ENCODE measurements at regions not wholly inside any gene's neighbourhood (a gene's known extent, or its start where the extent isn't known, plus 50 kb on each side); places are given as distances from the start of the nearest gene placed in this dataset.

GRCh38 chr10:33826186-33826585 is 491.7 kb upstream of the NRP1 start:
- no CpG with 5 or more reads among the region's 1 CpG for WGBS (ENCODE audit: extremely low coverage, insufficient read length, low lambda C conversion rate)
- no peak for TF ChIP-seq CTCF (conservative IDR thresholded peaks at IDR 0.05)
- Histone ChIP-seq H3K23me2 (ENCODE audit: insufficient read length, low read depth, low read length, poor library complexity, severe bottlenecking) (no peaks in the 10 kb centered on the region), H4K8ac (replicated peaks; ENCODE audit: insufficient read length, low read depth, low read length) (no peak overlapping the region), H3K4me2 (ENCODE audit: insufficient read depth, insufficient read length, low read length) (no peak overlapping the region), H3K56ac (ENCODE audit: insufficient read length, low read depth, low read length) (no peak overlapping the region), H2BK5ac (ENCODE audit: insufficient read length, low read length) (no peak overlapping the region), H3K9me3 (ENCODE audit: control insufficient read depth, low read depth, low read length) (no peaks in the 10 kb centered on the region), H2BK120ac (ENCODE audit: low read depth, low read length, poor library complexity, severe bottlenecking) (no peak overlapping the region), H4K20me1 (ENCODE audit: control insufficient read depth, insufficient read depth, insufficient read length) (no peaks in the 10 kb centered on the region), H3K9ac (ENCODE audit: extremely low read depth, insufficient read length, low read length) (no peak overlapping the region), H4K91ac (ENCODE audit: insufficient read length, low read depth, low read length) (no peak overlapping the region), H3K4ac (ENCODE audit: low read depth, low read length) (no peak overlapping the region), H3K18ac (ENCODE audit: insufficient read length, low read depth, low read length) (no peak overlapping the region), H2BK20ac (ENCODE audit: low read depth, low read length, poor library complexity, severe bottlenecking) (no peak overlapping the region), H3K79me2 (ENCODE audit: insufficient read depth, low read length) (no peaks in the 10 kb centered on the region), H4K5ac (ENCODE audit: insufficient read length, low read depth, low read length) (no peak overlapping the region), H3K27ac (ENCODE audit: insufficient read length, low read depth, low read length) (no peak overlapping the region), H3K27me3 (ENCODE audit: insufficient read depth, low read length) (no peaks in the 10 kb centered on the region), H3T11ph (ENCODE audit: low read length) (no peak overlapping the region), H2AK5ac (ENCODE audit: insufficient read length, low read length) (no peak overlapping the region), H2AFZ (ENCODE audit: low read length) (no peak overlapping the region), H2BK15ac (ENCODE audit: low read depth, low read length) (no peak overlapping the region), H3K4me1 (ENCODE audit: insufficient read depth, low read length) (no peaks in the 10 kb centered on the region), H3K79me1 (ENCODE audit: insufficient read depth, low read depth, low read length, poor library complexity, severe bottlenecking) (no peaks in the 10 kb centered on the region), H2BK12ac (ENCODE audit: insufficient read length, low read depth, low read length) (no peak overlapping the region), H3K23ac (ENCODE audit: insufficient read length, low read depth, low read length) (no peak overlapping the region), H3K14ac (ENCODE audit: insufficient read depth, low read length) (no peak overlapping the region)
- H3K36me3 Mint-ChIP-seq (ENCODE audit: insufficient read depth in 1 of 3, low read depth in 3 of 3), result peaks cover 0 to 4% (median 2%) of the 10 kb centered on the region in 3 experiments; a peak in 3 of 7 replicates
- H3K9me3 Mint-ChIP-seq, result peaks cover 3 to 5% of the 10 kb centered on the region in 2 experiments; a peak in 4 of 5 replicates
- no peak overlapping the region for H3K27ac Mint-ChIP-seq
- no peak overlapping the region for H3K4me3 Mint-ChIP-seq
- DNase-seq, result no peak
- H3K27me3 Mint-ChIP-seq (ENCODE audit: low read depth), result no peaks in the 10 kb centered on the region
- peaks cover 2 to 7% of the 10 kb centered on the region in 2 experiments; a peak in 3 of 4 replicates for H3K4me1 Mint-ChIP-seq

Data from H9 (cell line).